Keratinocyte (primary cell): ENCODE measurements at regions not wholly inside any gene's neighbourhood (a gene's known extent, or its start where the extent isn't known, plus 50 kb on each side); places are given as distances from the start of the nearest gene placed in this dataset.

Experiments
- DNase-seq: peaks from one replicate; pipeline ENCODE4 v3.0.0-alpha.2; 2011; ENCODE audit warnings: low read depth, missing footprints, low spot score
- FAIRE-seq: peaks from 2 replicates; lab custom pipeline; 2011; peaks lifted over from hg19 to GRCh38; lab: Jason Lieb, UNC
- H2AFZ ChIP-seq: 2 replicates; pipeline ENCODE4 v1.6.0; 2012; ENCODE audit warnings: low read length, control low read depth, inconsistent platforms; ENCODE audit not compliant: control insufficient read depth
- H3K27ac ChIP-seq: 2 replicates; pipeline ENCODE4 v1.5.1; 2011; ENCODE audit warnings: low read length; ENCODE audit not compliant: control insufficient read depth, insufficient read depth
- H3K27me3 ChIP-seq: 3 replicates; pipeline ENCODE4 v1.6.0; 2011; ENCODE audit warnings: low read length; ENCODE audit not compliant: control insufficient read depth, insufficient read depth; ENCODE audit errors: extremely low read depth
- H3K36me3 ChIP-seq, 2 experiments: 2 replicates in 1 of 2; 3 replicates in 1 of 2; pipeline ENCODE4 v1.5.1; 2011; ENCODE audit warnings: low read length in 2 of 2, mild to moderate bottlenecking in 1 of 2; ENCODE audit not compliant: control insufficient read depth in 2 of 2, insufficient read depth in 2 of 2; ENCODE audit errors: extremely low read depth in 1 of 2
- H3K4me1 ChIP-seq: 3 replicates; pipeline ENCODE4 v1.5.1; 2011; ENCODE audit warnings: low read length; ENCODE audit not compliant: control insufficient read depth, insufficient read depth; ENCODE audit errors: extremely low read depth
- H3K4me2 ChIP-seq: 3 replicates; pipeline ENCODE4 v1.6.0; 2011; ENCODE audit warnings: low read depth, low read length; ENCODE audit not compliant: control insufficient read depth, insufficient read depth; ENCODE audit errors: extremely low read depth
- H3K4me3 ChIP-seq, 3 experiments: fragments of 200-600 bp in 1 of 3; sonication (generic) in 1 of 3; 2 replicates in 2 of 3; 3 replicates in 1 of 3; pipeline ENCODE4 v1.5.1; 2011 to 2016; ENCODE audit warnings: low read length in 3 of 3, mild to moderate bottlenecking in 3 of 3, control low read depth in 2 of 3, inconsistent platforms in 1 of 3, low read depth in 1 of 3, mixed read lengths in 1 of 3, mixed run types in 1 of 3, moderate library complexity in 1 of 3; ENCODE audit not compliant: control insufficient read depth in 2 of 3, insufficient read depth in 2 of 3; ENCODE audit errors: extremely low read depth in 1 of 3
- H3K79me2 ChIP-seq: 2 replicates; pipeline ENCODE4 v1.6.0; 2012; ENCODE audit warnings: low read length; ENCODE audit not compliant: control insufficient read depth, insufficient read depth
- H3K9ac ChIP-seq: 3 replicates; pipeline ENCODE4 v1.6.0; 2011; ENCODE audit warnings: low read length; ENCODE audit not compliant: control insufficient read depth, insufficient read depth; ENCODE audit errors: extremely low read depth
- H3K9me1 ChIP-seq: 3 replicates; pipeline ENCODE4 v1.6.0; 2011; ENCODE audit warnings: low read length; ENCODE audit not compliant: control insufficient read depth, insufficient read depth; ENCODE audit errors: extremely low read depth
- H3K9me3 ChIP-seq: 2 replicates; pipeline ENCODE4 v1.5.1; 2012; ENCODE audit warnings: low read depth, low read length; ENCODE audit not compliant: control insufficient read depth
- H4K20me1 ChIP-seq: 3 replicates; pipeline ENCODE4 v1.6.0; 2011; ENCODE audit warnings: low read length; ENCODE audit not compliant: control insufficient read depth, insufficient read depth; ENCODE audit errors: extremely low read depth
- CTCF ChIP-seq, 3 experiments: IDR thresholded peaks in 1 of 3; conservative IDR thresholded peaks in 1 of 3; optimal IDR thresholded peaks in 1 of 3; 2 replicates in 2 of 3; 3 replicates in 1 of 3; pipeline versions ENCODE3 to v1.5.1; 2011; ENCODE audit warnings: low read length in 3 of 3, mild to moderate bottlenecking in 3 of 3, moderate library complexity in 2 of 3, control low read depth in 1 of 3, inconsistent platforms in 1 of 3; ENCODE audit not compliant: insufficient read depth in 2 of 3; ENCODE audit errors: extremely low read depth in 1 of 3
- EZH2 ChIP-seq: IDR thresholded peaks from one replicate; pipeline ENCODE4 v1.6.1; 2012; ENCODE audit warnings: inconsistent platforms, mild to moderate bottlenecking, low read length, moderate library complexity
- dilution Hi-C: fragments of 300-500 bp; cut with MboI; formaldehyde crosslinking; loops from one replicate; pipeline ENCODE4 v1.7.0; 2020; ENCODE audit warnings: low sequenced_read_pairs; ENCODE audit not compliant: extremely low pct_ligation_motif_present

- Histone ChIP-seq H3K9me1 (no peaks in the 10 kb centered on the region), H3K79me2 (no peaks in the 10 kb centered on the region), H2AFZ (no peak overlapping the region), H4K20me1 (no peaks in the 10 kb centered on the region), H3K4me3 (no peak overlapping the region), H3K9ac (no peak overlapping the region), H3K9me3 (no peaks in the 10 kb centered on the region), H3K27me3 (no peaks in the 10 kb centered on the region), H3K4me1 (peaks cover under 1% of the 10 kb centered on the region), H3K27ac (no peak overlapping the region), H3K36me3 (no peaks in the 10 kb centered on the region), H3K4me2 (no peak overlapping the region)
- no peak for FAIRE-seq
- TF ChIP-seq EZH2 = no peak
- TF ChIP-seq CTCF (optimal IDR thresholded peaks at IDR 0.05 in 1 of 3, IDR thresholded peaks at IDR 0.05 in 1 of 3, conservative IDR thresholded peaks at IDR 0.05 in 1 of 3; ENCODE audit: extremely low read depth in 1 of 3, insufficient read depth in 2 of 3, low read length in 3 of 3) = no peak
- DNase-seq = no peak
- dilution Hi-C loops = no loop called here
Measured at GRCh38 chr6:26165261-26165790, 78.1 kb downstream of the HFE start.

GRCh38 chr6:26170181-26170580 lies 83.0 kb downstream of the HFE start:
- no peaks in the 10 kb centered on the region for H3K9me1 ChIP-seq
- H3K9me3 ChIP-seq = no peaks in the 10 kb centered on the region
- dilution Hi-C loops = no loop called here
- H4K20me1 ChIP-seq = no peaks in the 10 kb centered on the region
- TF ChIP-seq CTCF (optimal IDR thresholded peaks at IDR 0.05 in 1 of 3, IDR thresholded peaks at IDR 0.05 in 1 of 3, conservative IDR thresholded peaks at IDR 0.05 in 1 of 3; ENCODE audit: extremely low read depth in 1 of 3, insufficient read depth in 2 of 3, low read length in 3 of 3) (no peak), EZH2 (no peak)
- H3K4me1 ChIP-seq = peaks cover 13% of the 10 kb centered on the region
- peak overlapping the region; percentile 50 for H3K4me2 ChIP-seq
- FAIRE-seq = no peak
- no peaks in the 10 kb centered on the region for H3K36me3 ChIP-seq
- H3K9ac ChIP-seq = no peak overlapping the region
- H3K27ac ChIP-seq = no peak overlapping the region
- H3K79me2 ChIP-seq = no peaks in the 10 kb centered on the region
- no peak overlapping the region for H2AFZ ChIP-seq
- DNase-seq = no peak
- no peaks in the 10 kb centered on the region for H3K27me3 ChIP-seq
- H3K4me3 ChIP-seq = no peak overlapping the region
